PC-9 (cell line): ENCODE measurements at regions not wholly inside any gene's neighbourhood (a gene's known extent, or its start where the extent isn't known, plus 50 kb on each side); places are given as distances from the start of the nearest gene placed in this dataset.

Experiments used
- CTCF ChIP-seq: fragments of 200-600 bp; sonication (generic); conservative IDR thresholded peaks from 2 replicates; pipeline ENCODE4 v1.6.1; 2017; ENCODE audit warnings: mixed run types, antibody characterized with exemption, mild to moderate bottlenecking, moderate library complexity
- EZH2 ChIP-seq: fragments of 200-600 bp; sonication (generic); IDR thresholded peaks from 2 replicates; pipeline ENCODE4 v1.8.0; 2017; ENCODE audit warnings: antibody characterized with exemption, low read depth

- TF ChIP-seq CTCF (no peak), EZH2 (no peak)
These were observed 846.2 kb upstream of the AGA start for GRCh38 chr4:178288462-178288861.
